Peyer's patch (tissue), 4 donors: ENCODE measurements at regions not wholly inside any gene's neighbourhood (a gene's known extent, or its start where the extent isn't known, plus 50 kb on each side); places are given as distances from the start of the nearest gene placed in this dataset.

Experiments used
- POLR2A ChIP-seq, 2 donors: fragments of 450-650 bp; IDR thresholded peaks; one replicate each; pipeline ENCODE4 v1.5.1; 2017; ENCODE audit warnings: antibody characterized with exemption in 2 of 2, mild to moderate bottlenecking in 2 of 2, moderate library complexity in 2 of 2
- TF ChIP-seq, protein P1 (sequence below), 6 experiments: fragments of 450-650 bp in 4 of 6; fragments of 200-600 bp in 2 of 6; sonication (generic) in 1 of 6; IDR thresholded peaks; one replicate each; pipeline ENCODE4 v1.5.1; 2017 to 2019; ENCODE audit warnings: antibody characterized with exemption in 6 of 6, mild to moderate bottlenecking in 3 of 6, moderate library complexity in 1 of 6

DNA sequence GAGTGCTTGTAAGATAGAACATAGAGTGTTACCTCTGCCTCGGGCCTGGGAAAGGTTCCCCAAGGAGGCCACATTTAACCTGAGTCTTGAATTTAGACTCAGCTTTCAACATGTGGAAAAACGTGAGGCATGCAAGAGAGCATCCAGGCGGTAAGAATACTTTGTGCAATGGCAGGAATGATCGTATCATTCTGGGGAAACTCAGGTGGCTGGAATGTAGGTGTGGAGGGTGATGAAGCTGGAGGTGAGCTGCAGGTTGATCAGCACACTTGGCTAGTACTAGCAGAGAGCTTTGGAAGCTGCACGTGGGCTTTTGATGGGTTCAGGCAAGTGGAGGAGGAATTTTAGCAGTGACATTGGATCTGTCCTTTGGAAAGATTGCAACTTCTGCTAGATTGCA is 270.3 kb upstream of the RAG2 start:
- TF ChIP-seq, protein P1, sequence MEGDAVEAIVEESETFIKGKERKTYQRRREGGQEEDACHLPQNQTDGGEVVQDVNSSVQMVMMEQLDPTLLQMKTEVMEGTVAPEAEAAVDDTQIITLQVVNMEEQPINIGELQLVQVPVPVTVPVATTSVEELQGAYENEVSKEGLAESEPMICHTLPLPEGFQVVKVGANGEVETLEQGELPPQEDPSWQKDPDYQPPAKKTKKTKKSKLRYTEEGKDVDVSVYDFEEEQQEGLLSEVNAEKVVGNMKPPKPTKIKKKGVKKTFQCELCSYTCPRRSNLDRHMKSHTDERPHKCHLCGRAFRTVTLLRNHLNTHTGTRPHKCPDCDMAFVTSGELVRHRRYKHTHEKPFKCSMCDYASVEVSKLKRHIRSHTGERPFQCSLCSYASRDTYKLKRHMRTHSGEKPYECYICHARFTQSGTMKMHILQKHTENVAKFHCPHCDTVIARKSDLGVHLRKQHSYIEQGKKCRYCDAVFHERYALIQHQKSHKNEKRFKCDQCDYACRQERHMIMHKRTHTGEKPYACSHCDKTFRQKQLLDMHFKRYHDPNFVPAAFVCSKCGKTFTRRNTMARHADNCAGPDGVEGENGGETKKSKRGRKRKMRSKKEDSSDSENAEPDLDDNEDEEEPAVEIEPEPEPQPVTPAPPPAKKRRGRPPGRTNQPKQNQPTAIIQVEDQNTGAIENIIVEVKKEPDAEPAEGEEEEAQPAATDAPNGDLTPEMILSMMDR (IDR thresholded peaks at IDR 0.05): no peak
- no peak for TF ChIP-seq POLR2A (IDR thresholded peaks at IDR 0.05)
